ENCODE measurements at regions not wholly inside any gene's neighbourhood (a gene's known extent, or its start where the extent isn't known, plus 50 kb on each side); places are given as distances from the start of the nearest gene placed in this dataset.
"Not testable (repeated sequence)": the region's sequence is repeated elsewhere in the genome, so short reads cannot be mapped to it uniquely, and the experiment has no call there.

GRCh38 chr4:124426279-124426678, 286.3 kb downstream of the ANKRD50 start:
- no peak for DNase-seq (ENCODE audit: low spot score)

DNA sequence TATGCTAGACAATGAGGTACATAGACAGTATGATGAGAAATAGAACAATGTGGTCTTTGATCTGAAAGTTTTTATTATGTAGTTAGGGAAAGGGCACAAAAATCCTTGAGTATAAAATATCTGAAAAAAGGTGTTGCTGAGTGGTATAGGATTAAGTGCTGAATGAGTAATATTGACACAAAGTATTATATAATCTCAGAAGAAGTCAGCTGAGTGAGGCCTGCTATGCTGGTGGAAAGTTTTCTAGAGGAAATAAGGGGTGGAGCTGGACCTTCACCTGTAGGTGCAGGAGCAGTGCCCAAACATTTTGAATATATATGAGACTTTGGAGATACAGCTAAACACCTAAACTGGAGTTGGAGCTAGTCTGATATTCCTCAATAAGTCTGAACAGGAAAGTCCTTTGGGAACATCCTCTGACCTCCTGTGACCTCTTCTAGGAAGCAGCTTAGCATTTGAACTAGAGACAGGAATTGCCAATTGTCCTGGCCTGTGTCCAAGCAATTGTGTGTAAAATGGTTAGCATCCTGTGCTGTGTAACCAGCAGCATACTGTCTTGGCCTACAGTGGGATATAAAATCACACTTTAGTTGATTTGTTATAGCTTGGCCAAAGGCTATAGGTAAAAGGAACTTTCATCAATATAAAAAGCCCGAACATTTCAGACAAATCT, 285.3 kb downstream of the ANKRD50 start:
- no peak for DNase-seq (ENCODE audit: low spot score)

DNA sequence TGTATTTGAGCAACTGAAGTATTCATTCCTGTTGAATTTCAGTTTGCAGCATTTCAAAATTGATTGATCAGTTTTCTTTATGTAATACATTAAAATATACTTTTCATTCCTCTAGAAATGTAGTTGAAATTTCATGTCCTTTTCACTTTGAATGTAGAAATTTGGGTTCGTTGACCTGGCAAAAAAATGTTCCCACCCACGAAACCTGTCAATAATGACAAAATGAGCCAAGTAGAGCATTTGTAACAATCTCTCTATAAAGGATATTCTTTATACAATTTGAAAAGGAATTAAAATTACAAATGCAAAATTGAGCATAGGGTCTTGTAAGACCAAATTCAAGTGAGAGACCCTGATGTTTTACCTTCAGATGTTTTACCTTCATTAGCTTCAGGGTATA, 283.9 kb downstream of the ANKRD50 start:
- DNase-seq (ENCODE audit: low spot score) = no peak

DNA sequence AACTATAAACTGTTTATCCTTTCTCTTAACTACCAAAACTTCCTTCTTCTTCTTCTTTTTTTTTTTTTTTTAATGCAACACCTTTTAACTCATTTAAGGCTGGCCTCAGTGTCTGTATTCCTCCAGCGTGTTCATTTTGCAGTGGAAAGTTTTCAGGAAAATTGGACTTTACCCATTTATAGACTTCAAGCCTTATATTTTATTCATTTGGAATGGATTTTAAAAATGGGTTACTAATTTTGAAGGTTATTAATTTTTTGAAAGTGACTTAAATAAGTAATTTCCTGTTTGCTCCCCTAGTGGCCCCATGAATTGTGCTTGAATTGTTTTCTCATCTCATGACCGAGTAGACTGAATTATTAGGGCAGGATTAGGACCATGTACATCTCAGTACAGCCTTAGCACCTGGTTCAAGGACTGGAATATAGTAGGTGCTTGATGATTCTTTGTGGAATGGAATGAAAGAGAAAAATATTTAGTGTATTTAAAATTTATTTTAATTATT, 282.7 kb downstream of the ANKRD50 start:
- no peak for DNase-seq (ENCODE audit: low spot score)

GRCh38 chr4:124431653-124432192, 280.8 kb downstream of the ANKRD50 start:
- no peak for DNase-seq (ENCODE audit: low spot score)

GRCh38 chr4:124432500-124432899, 280.0 kb downstream of the ANKRD50 start:
- peak; percentile 24 for DNase-seq (ENCODE audit: low spot score)

DNA sequence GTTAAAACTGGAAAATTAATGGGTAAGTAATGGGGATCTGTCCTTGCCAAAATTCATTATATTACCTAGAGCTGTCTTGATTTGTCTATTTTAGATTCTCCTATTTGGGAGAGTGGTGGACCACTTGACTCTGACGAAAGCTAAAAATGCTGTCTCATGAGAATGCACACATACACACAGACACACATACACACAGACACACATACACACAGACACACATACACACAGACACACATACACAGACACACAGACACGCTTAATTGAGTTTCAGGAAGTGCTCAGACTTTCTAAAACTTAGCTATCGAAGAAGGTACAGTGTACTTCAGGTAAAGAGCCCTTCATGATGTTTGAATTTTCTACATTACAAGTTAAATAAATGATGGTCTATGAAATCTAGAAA, 279.5 kb downstream of the ANKRD50 start:
- DNase-seq (ENCODE audit: low spot score) = no peak

DNA sequence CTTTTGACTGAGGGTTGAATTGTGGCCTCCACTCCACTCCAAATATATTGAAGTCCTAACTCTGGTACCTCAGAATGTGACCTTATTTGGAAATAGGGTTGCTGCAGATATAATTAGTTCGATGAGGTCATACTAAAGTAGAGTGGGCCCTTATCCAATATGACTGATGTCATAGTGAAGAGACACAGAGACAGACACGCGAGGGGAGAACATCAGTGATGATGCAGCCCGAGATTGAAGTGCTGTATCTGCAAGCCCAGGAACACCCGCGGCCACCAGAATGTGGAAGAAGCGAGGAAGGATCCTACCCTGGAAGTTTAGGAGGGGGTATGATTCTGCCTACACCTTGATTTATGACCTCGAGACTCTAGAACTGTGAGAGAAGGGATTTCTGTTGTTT, 279.0 kb downstream of the ANKRD50 start:
- DNase-seq (ENCODE audit: low spot score) = peak; percentile 11

DNA sequence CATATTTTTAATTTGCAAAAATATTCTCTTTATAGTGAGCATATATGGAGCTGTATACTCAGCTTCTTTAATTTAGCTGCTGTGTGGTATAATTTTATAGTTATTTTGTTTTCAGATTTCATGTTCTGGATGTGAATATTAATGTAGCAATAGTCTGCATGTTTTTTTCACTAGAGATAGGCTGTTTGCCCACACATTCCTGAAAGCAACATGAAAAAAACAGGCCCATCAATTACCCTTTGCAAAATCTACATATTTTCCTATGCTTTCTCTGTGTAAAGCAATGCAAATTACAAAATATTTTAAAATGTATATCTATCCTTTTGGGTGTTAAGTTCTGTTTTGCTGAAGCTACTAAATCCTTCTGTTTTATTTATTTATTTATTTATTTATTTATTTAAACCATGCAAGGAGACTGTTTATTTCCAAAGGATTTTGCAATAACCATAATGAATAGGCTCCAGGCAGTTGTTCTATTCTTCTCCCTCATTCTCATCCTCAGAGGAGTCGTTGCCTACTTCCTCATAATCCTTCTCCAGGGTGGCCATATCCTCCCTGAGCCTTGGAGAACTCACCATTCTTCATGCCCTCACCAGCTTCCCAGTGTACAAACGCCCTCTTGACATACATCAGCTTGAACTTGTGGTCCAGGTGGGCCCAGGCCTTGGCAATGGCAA, 277.1 kb downstream of the ANKRD50 start:
- no peak for DNase-seq (ENCODE audit: low spot score)

DNA sequence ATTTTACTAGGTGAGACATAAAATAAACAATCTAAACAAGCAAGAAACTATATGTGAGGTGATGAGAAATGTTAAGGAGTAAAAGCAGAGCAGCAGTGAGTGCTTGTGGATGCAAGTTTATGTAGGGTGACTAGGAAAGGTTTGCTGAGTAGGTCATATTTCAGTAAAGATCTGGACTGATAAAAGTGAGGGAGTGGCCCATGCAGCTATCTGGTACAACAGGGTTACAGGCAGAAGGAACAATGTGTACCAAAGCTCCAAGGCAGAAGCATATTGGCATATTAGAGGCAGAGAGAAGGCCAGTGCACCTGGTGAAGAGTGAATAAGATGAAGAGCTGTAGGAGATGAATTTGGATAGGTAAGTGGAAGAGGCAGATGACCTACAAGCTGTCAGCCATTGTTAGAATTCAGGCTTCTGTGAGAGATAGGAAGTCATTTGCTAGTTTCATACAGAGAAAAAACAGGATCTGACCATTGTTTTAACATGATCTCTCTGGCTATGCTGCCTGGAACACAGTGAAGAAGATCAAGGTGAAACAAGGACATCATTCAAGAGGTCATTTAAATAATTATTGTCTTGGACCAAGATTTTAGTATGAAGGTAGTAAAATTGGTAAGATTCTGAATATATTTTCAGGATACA, 274.6 kb downstream of the ANKRD50 start:
- no peak for DNase-seq (ENCODE audit: low spot score)

- no peak for DNase-seq (ENCODE audit: low spot score)
Observed at GRCh38 chr4:124445071-124445470, 267.5 kb downstream of the ANKRD50 start.

DNA sequence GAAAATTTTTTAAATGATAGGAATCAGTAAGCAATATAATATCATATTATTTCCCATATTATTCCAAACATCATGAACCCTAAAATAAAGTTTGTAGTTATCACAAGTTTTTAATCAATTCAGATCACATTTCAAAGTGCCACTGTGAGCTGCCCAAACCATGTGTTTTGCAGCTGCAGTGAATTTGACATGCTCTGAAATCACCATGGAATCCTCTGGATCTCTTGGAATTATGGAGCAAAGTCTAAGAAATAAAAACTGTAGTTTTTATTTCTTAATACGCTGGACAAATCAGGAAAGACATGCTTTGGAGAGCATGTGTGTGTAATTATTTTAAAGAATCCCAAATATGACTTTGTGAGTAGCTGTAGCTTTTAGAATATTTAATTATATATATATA, 262.7 kb downstream of the ANKRD50 start:
- no peak for DNase-seq (ENCODE audit: low spot score)

DNA sequence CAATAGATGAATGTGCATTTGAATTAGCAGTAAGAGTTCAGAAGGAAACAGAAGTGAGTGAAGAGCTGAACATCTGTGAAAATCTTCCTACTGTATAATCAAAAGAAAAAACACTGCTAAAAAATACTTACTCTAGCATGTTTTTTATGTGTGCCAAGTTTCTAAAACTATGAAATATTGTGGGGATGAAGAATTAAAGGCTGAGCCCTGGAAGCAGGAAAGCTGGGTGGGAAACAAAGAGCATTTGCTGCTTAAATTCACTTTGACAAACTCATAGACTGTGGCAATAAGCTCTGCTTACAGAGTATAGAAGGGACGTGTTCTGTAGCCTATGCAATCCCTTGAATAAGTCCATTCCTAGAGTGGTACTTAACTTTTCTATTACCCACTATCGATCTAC, 261.7 kb downstream of the ANKRD50 start:
- DNase-seq (ENCODE audit: low spot score) = no peak

GRCh38 chr4:124454772-124455270, 257.7 kb downstream of the ANKRD50 start:
- no peak for DNase-seq (ENCODE audit: low spot score)

DNA sequence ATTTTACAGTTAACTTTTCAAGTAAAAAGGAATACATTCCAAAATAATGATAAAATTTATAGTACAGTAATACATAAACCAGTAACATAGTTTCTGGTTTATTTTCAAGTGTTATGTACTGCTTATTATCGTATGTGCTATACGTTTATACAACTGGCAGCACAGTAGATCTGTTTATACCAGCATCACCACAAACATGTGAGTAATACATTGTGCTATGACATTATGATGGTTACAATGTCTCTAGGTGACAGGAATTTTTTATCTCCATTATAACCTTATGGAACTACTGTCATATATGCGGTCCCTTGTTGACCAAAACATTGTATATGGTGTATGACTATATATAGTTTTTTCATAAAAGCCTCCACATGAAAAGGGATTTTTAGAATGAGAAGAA, 256.9 kb downstream of the ANKRD50 start:
- no peak for DNase-seq (ENCODE audit: low spot score)

DNA sequence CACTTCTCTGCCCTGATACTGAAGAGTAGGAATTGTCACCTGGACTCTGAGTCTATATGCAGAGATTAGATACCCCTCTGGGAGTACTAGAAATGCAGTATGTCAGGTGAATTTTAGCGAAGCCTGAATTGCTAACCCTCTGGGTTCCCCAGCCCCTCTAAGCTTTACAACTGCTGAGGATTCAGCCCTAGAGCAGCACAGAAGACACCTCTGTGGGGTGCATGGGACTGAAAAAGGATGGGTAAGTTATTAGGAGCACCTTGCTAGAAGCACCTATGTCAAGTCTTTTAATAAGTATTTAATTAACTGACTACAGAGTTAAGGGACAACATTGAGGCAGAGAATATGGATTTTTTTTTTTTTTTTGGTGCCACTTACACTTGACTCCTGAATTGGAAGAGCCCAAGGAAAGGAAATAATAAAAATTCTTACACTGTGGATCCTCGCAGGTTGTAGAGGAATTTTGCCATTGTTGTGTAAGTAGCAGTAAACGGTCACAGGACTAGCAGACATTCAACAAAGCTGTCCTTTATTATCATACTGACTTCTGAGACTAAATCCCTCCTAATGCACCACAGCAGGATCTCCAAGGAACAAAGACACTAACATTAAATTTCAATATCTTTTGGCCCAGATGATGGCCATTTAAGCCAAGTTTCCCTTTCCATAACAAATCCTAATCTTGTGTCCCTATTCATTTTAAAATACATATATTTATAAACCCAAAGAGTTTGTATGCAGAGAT, 253.2 kb downstream of the ANKRD50 start:
- no peak for DNase-seq (ENCODE audit: low spot score)

GRCh38 chr4:124459941-124460310, 252.6 kb downstream of the ANKRD50 start:
- DNase-seq (ENCODE audit: low spot score) = no peak

DNA sequence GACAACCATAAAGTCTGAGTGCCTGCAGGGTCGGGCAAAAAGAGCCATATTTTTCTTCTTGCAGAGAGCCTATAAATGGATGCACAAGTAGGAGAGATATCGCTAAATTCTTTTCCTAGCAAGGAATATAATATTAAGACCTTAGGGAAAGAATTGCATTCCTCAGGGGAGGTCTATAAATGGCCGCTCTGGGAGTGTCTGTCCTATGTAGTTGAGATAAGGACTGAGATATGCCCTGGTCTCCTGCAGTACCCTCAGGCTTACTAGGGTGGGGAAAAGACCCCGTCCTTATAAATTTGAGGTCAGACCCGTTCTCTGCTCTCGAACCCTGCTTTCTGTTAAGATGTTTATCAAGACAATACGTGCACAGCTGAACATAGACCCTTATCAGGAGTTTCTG, 250.9 kb downstream of the ANKRD50 start:
- not testable (repeated sequence) for DNase-seq (ENCODE audit: low spot score)

DNA sequence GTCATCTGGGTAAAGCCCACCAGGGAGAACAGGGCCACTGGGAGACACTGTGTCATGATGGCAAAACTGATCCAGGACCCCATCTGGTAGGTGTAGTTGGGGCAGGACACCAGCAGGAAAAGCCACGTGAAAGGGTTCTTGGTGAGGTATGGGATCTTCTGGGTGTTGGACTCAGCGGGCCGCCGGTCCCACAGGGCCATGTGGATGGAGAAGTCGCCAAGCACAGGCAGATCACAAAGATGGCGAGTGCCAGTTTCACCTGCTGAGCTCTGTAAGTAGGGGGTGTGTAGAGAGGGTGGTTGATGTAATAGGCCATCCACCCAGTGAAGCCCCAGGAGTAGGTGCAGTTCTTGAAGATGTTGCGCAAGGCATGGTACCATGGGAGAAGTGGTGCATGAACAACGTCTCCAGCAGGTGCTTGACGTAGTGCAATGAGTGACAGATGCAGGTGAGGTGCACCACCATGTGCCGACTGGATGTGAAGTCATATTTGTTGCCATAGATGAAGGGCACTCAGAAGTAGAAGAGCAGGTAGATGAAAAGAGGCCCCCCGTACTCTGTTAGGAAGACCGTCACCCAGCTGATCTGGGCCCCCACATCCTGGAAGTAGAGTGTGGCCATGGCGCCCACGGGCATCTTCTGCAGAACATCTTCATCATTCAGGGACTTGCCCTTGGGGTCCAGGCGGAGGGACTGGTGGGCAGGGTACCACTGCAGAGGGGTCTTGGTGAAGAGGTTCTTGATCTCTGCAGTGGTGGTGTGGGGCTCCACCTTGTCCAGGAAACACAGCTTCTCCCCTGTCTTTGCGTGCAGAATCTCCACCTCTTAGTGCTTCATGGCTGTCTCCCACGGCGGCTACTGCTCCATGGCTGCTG, 249.3 kb downstream of the ANKRD50 start:
- no peak for DNase-seq (ENCODE audit: low spot score)

- no peak for DNase-seq (ENCODE audit: low spot score)
Observed at GRCh38 chr4:124464836-124465235, 247.7 kb downstream of the ANKRD50 start.

DNA sequence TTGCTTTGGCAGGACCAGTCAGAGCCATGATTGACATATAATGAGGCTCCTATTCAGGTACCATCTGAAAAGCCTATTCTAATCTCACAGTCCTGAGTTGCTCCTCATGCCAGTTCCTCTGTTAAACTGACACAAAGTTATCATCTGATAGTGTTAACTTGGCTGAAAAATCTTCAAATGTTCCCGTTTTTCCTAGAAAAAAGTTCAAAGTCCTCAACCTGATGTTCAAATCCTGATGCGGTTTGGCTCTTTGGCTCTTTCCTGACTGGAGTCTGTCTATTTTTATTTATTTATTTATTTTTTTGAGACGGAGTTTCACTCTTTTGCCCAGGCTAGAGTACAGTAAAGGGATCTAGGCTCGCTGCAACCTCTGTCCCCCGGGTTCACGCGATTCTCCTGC, 244.2 kb downstream of the ANKRD50 start:
- no peak for DNase-seq (ENCODE audit: low spot score)

Measured in A172 (cell line).